HG02981 (cell line): ENCODE measurements at regions not wholly inside any gene's neighbourhood (a gene's known extent, or its start where the extent isn't known, plus 50 kb on each side); places are given as distances from the start of the nearest gene placed in this dataset.
A peak's percentile ranks its signal among the peaks of the same experiment; 100 is the strongest.

Experiments used
- ATAC-seq: cut with Tn5 transposase; IDR thresholded peaks from one replicate; pipeline ENCODE4 v1.9.1; 2021; ENCODE audit warnings: mild to moderate bottlenecking, moderate library complexity; ENCODE audit not compliant: unreplicated experiment

GRCh38 chr3:176798680-176799079, 398.6 kb downstream of the TBL1XR1 start:
- ATAC-seq: no peak

- no peak for ATAC-seq
Observed at GRCh38 chr3:176796371-176796770, 400.9 kb downstream of the TBL1XR1 start.

GRCh38 chr3:176795891-176796290, 401.4 kb downstream of the TBL1XR1 start:
- ATAC-seq: no peak

- no peak for ATAC-seq
Observed at GRCh38 chr3:176794406-176794805, 402.9 kb downstream of the TBL1XR1 start.

GRCh38 chr3:176789947-176790346, 407.3 kb downstream of the TBL1XR1 start:
- ATAC-seq: no peak

- ATAC-seq: no peak
Observed at GRCh38 chr3:176789281-176789705, 408.0 kb downstream of the TBL1XR1 start.

- ATAC-seq: no peak
Observed at GRCh38 chr3:176787506-176787905, 409.8 kb downstream of the TBL1XR1 start.

GRCh38 chr3:176785171-176785570, 412.1 kb downstream of the TBL1XR1 start:
- no peak for ATAC-seq

- ATAC-seq: no peak
Observed at GRCh38 chr3:176780766-176781165, 416.5 kb downstream of the TBL1XR1 start.

GRCh38 chr3:176776622-176777175, 420.6 kb downstream of the TBL1XR1 start:
- no peak for ATAC-seq

GRCh38 chr3:176769547-176770190, 427.6 kb downstream of the TBL1XR1 start:
- ATAC-seq: no peak

GRCh38 chr3:176767385-176767784, 429.9 kb downstream of the TBL1XR1 start:
- ATAC-seq: peak; percentile 59

GRCh38 chr3:176766862-176767261, 430.4 kb downstream of the TBL1XR1 start:
- no peak for ATAC-seq

GRCh38 chr3:176765382-176765900, 431.8 kb downstream of the TBL1XR1 start:
- no peak for ATAC-seq

- ATAC-seq: no peak
Observed at GRCh38 chr3:176759815-176760506, 437.3 kb downstream of the TBL1XR1 start.

GRCh38 chr3:176757429-176757828, 439.9 kb downstream of the TBL1XR1 start:
- ATAC-seq: no peak

- peak; percentile 40 for ATAC-seq
Observed at GRCh38 chr3:176755977-176756376, 441.3 kb downstream of the TBL1XR1 start.

GRCh38 chr3:176755552-176755951, 441.7 kb downstream of the TBL1XR1 start:
- ATAC-seq: peak; percentile 41

- no peak for ATAC-seq
Observed at GRCh38 chr3:176741664-176742047, 455.6 kb downstream of the TBL1XR1 start.

GRCh38 chr3:176740906-176741663, 456.2 kb downstream of the TBL1XR1 start:
- ATAC-seq: no peak

- ATAC-seq: no peak
Observed at GRCh38 chr3:176739159-176739558, 458.1 kb downstream of the TBL1XR1 start.
